Panc1 (cell line): ENCODE measurements at regions not wholly inside any gene's neighbourhood (a gene's known extent, or its start where the extent isn't known, plus 50 kb on each side); places are given as distances from the start of the nearest gene placed in this dataset.

Experiments used
- ATAC-seq: fragments of 200-7000 bp; cut with Tn5 transposase; 2 replicates; pipeline ENCODE4 v1.9.1; 2020; ENCODE audit warnings: mild to moderate bottlenecking, moderate library complexity
- BruUV-seq: library from RNA; stranded (reverse); fragments of 400-500 nt; replicated peaks from 2 replicates; lab custom pipeline; 2021; lab: Mats Ljungman, UMichigan
- CTCF ChIA-PET: fragments of 300-600 bp; sonication (Branson Sonifier 250); formaldehyde crosslinking; loops from one replicate; lab custom pipeline; 2022; ENCODE audit warnings: antibody characterized with exemption; lab: Charles Lee
- POLR2A ChIA-PET: fragments of 300-600 bp; sonication (Branson Sonifier 250); formaldehyde crosslinking; loops from one replicate; lab custom pipeline; 2022; ENCODE audit warnings: antibody characterized with exemption; lab: Charles Lee
- DNase-seq: peaks from one replicate; pipeline ENCODE4 v3.0.0-alpha.2; 2010; ENCODE audit warnings: low read depth, low spot score
- H3K27ac ChIP-seq: 2 replicates; pipeline ENCODE4 v1.5.1; 2011; ENCODE audit warnings: mild to moderate bottlenecking, low read length, inconsistent platforms
- H3K27me3 ChIP-seq: fragments of 200-500 bp; sonication (Bioruptor generic); 2 replicates; pipeline ENCODE4 v1.6.0; 2014; ENCODE audit warnings: low read length, inconsistent platforms; ENCODE audit not compliant: control insufficient read depth, insufficient read depth
- H3K36me3 ChIP-seq: fragments of 200-500 bp; sonication (Bioruptor generic); 2 replicates; pipeline ENCODE4 v1.5.1; 2014; ENCODE audit warnings: inconsistent platforms, mild to moderate bottlenecking, low read length, moderate library complexity; ENCODE audit not compliant: control insufficient read depth, insufficient read depth
- H3K4me1 ChIP-seq: 2 replicates; pipeline ENCODE4 v1.5.1; 2011; ENCODE audit warnings: inconsistent platforms, mild to moderate bottlenecking, low read length, moderate library complexity; ENCODE audit not compliant: control insufficient read depth, insufficient read depth
- H3K4me3 ChIP-seq, 2 experiments: 2 replicates each; pipeline ENCODE4 v1.5.1; 2011 to 2012; ENCODE audit warnings: low read depth in 2 of 2, low read length in 2 of 2, mild to moderate bottlenecking in 2 of 2, inconsistent platforms in 1 of 2, moderate library complexity in 1 of 2
- H3K9me3 ChIP-seq: fragments of 200-500 bp; sonication (Bioruptor generic); 2 replicates; pipeline ENCODE4 v1.5.1; 2014; ENCODE audit warnings: low read depth, mild to moderate bottlenecking, inconsistent platforms, low read length, moderate library complexity; ENCODE audit not compliant: control insufficient read depth, insufficient read depth
- POLR2AphosphoS5 ChIP-seq: IDR thresholded peaks from 2 replicates; pipeline ENCODE4 v1.6.1; 2012; ENCODE audit warnings: mild to moderate bottlenecking, low read depth, low read length, moderate library complexity
- SIN3A ChIP-seq: IDR thresholded peaks from 2 replicates; pipeline ENCODE4 v1.6.1; 2012; ENCODE audit warnings: low read depth, mild to moderate bottlenecking, low read length, moderate library complexity, borderline replicate concordance; ENCODE audit not compliant: insufficient read depth
- TCF7L2 ChIP-seq: IDR thresholded peaks from 2 replicates; pipeline ENCODE4 v1.6.1; 2011; ENCODE audit warnings: mild to moderate bottlenecking, low read depth, low read length, inconsistent platforms
- in situ Hi-C: cut with HindIII; loops from 2 replicates; pipeline ENCODE4 v1.10.0; 2016; ENCODE audit warnings: low sequenced_read_pairs, low pct_unique_long_range_greater_than_20kb
- intact Hi-C: fragments of 100-400 bp; cut with micrococcal nuclease; formaldehyde crosslinking; loops from one replicate; pipeline ENCODE4 v1.10.0; 2022; ENCODE audit not compliant: unreplicated experiment
- TF ChIP-seq, protein P1 (sequence below), 2 experiments: IDR thresholded peaks; 2 replicates each; pipeline ENCODE4 v1.6.1; 2011 to 2012; ENCODE audit warnings: low read depth in 2 of 2, control low read depth in 1 of 2, low read length in 1 of 2, mild to moderate bottlenecking in 1 of 2, moderate library complexity in 1 of 2; ENCODE audit not compliant: insufficient read depth in 1 of 2
- TF ChIP-seq, protein P2 (sequence below): fragments of 450-650 bp; IDR thresholded peaks from 2 replicates; pipeline ENCODE4 v1.5.1; 2017; ENCODE audit warnings: mild to moderate bottlenecking

DNA sequence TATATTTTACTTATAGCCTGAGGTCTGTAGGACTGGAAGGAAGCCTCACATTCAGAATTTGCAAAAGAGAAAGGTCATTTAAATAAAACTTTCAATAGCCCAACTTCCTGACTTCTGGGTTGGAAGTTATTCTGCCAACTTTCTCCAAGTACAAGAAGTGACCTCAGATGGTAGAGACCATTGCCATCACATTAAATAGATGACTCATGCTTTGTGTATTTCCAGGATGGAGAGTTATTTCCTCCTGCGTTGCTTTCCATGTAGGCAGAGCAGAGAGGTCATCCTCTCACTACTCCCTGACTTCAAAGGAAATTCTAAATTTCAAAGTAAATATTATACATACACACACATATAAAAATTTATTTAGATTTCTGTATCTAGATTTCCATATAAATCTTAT, 73.0 kb upstream of the NR3C2 start:
- ATAC-seq (no peak), DNase-seq (no peak)
- Histone ChIP-seq H3K4me3 (no peak overlapping the region), H3K4me1 (no peaks in the 10 kb centered on the region), H3K9me3 (no peaks in the 10 kb centered on the region), H3K27me3 (no peaks in the 10 kb centered on the region), H3K36me3 (no peaks in the 10 kb centered on the region), H3K27ac (no peak overlapping the region)
- CTCF ChIA-PET: no interaction called here
- intact Hi-C loops (no loop called here), in situ Hi-C loops (no loop called here)
- no TSS peak for BruUV-seq
- TF ChIP-seq POLR2AphosphoS5 (no peak), TCF7L2 (no peak), SIN3A (no peak)
- TF ChIP-seq, protein P1, sequence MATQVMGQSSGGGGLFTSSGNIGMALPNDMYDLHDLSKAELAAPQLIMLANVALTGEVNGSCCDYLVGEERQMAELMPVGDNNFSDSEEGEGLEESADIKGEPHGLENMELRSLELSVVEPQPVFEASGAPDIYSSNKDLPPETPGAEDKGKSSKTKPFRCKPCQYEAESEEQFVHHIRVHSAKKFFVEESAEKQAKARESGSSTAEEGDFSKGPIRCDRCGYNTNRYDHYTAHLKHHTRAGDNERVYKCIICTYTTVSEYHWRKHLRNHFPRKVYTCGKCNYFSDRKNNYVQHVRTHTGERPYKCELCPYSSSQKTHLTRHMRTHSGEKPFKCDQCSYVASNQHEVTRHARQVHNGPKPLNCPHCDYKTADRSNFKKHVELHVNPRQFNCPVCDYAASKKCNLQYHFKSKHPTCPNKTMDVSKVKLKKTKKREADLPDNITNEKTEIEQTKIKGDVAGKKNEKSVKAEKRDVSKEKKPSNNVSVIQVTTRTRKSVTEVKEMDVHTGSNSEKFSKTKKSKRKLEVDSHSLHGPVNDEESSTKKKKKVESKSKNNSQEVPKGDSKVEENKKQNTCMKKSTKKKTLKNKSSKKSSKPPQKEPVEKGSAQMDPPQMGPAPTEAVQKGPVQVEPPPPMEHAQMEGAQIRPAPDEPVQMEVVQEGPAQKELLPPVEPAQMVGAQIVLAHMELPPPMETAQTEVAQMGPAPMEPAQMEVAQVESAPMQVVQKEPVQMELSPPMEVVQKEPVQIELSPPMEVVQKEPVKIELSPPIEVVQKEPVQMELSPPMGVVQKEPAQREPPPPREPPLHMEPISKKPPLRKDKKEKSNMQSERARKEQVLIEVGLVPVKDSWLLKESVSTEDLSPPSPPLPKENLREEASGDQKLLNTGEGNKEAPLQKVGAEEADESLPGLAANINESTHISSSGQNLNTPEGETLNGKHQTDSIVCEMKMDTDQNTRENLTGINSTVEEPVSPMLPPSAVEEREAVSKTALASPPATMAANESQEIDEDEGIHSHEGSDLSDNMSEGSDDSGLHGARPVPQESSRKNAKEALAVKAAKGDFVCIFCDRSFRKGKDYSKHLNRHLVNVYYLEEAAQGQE (IDR thresholded peaks at IDR 0.05; ENCODE audit: insufficient read depth in 1 of 2, low read depth in 2 of 2, low read length in 1 of 2): no peak
- TF ChIP-seq, protein P2, sequence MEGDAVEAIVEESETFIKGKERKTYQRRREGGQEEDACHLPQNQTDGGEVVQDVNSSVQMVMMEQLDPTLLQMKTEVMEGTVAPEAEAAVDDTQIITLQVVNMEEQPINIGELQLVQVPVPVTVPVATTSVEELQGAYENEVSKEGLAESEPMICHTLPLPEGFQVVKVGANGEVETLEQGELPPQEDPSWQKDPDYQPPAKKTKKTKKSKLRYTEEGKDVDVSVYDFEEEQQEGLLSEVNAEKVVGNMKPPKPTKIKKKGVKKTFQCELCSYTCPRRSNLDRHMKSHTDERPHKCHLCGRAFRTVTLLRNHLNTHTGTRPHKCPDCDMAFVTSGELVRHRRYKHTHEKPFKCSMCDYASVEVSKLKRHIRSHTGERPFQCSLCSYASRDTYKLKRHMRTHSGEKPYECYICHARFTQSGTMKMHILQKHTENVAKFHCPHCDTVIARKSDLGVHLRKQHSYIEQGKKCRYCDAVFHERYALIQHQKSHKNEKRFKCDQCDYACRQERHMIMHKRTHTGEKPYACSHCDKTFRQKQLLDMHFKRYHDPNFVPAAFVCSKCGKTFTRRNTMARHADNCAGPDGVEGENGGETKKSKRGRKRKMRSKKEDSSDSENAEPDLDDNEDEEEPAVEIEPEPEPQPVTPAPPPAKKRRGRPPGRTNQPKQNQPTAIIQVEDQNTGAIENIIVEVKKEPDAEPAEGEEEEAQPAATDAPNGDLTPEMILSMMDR: no peak
- POLR2A ChIA-PET: no interaction called here

DNA sequence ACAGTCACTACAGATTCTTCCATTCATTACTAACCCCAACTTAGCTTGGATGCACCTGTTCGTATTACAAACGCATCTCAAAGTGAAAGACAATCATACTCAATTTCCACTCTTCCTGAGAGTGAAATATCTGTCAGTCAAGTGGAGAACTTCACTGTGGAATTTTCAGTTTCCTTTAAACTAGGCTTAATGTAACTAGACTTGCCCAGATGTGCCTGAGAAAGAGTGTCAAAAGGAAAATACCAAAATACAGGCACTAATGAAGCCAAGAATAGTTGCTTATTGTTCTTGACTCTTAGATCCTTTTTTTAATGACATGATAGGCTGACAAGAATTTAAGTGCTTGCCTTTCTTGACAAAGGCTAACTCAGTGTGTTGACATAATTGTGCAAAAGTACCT, 72.4 kb upstream of the NR3C2 start:
- TF ChIP-seq SIN3A (no peak), TCF7L2 (no peak), POLR2AphosphoS5 (no peak)
- TF ChIP-seq, protein P1 (IDR thresholded peaks at IDR 0.05; ENCODE audit: insufficient read depth in 1 of 2, low read depth in 2 of 2, low read length in 1 of 2): no peak
- TF ChIP-seq, protein P2: no peak
- BruUV-seq: no TSS peak
- ChIA-PET CTCF (no interaction called here), POLR2A (no interaction called here)
- Histone ChIP-seq H3K9me3 (no peaks in the 10 kb centered on the region), H3K27ac (no peak overlapping the region), H3K4me1 (no peaks in the 10 kb centered on the region), H3K4me3 (no peak overlapping the region), H3K27me3 (no peaks in the 10 kb centered on the region), H3K36me3 (no peaks in the 10 kb centered on the region)
- intact Hi-C loops (no loop called here), in situ Hi-C loops (no loop called here)
- ATAC-seq: no peak
- no peak for DNase-seq
